ENCODE measurements at regions not wholly inside any gene's neighbourhood (a gene's known extent, or its start where the extent isn't known, plus 50 kb on each side); places are given as distances from the start of the nearest gene placed in this dataset.

DNA sequence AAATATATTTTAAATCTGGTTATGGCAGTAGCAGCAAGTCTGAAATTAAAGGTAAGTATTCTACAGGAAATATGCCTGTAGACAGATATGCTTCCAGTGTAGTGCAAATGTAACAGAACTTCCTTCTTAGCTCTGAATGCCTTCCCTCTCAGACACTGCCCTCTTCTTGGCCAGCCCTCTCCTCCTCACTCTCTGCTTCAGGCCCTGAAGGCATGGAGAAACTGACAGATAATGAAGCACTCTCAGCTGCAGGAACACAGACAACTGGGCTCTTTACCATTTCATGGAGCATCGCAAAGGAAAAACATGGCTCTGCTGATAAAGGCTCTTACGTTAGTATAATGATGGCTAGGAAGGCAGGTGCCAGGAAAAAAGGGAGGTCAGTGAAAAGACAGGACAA, 431.5 kb upstream of the RASGEF1B start:
- DNase-seq (ENCODE audit: low read depth, low spot score): no peak
- CTCF ChIA-PET: no interaction called here
- Histone ChIP-seq H3K9me3 (ENCODE audit: control insufficient read depth, insufficient read depth, low read length) (no peaks in the 10 kb centered on the region), H3K27me3 (ENCODE audit: control insufficient read depth, insufficient read depth, low read length) (no peaks in the 10 kb centered on the region), H3K4me3 (ENCODE audit: low read depth, low read length) (no peak overlapping the region), H3K27ac (ENCODE audit: low read depth, low read length) (no peak overlapping the region)
- POLR2A ChIA-PET: no interaction called here
- TF ChIP-seq, protein P1, sequence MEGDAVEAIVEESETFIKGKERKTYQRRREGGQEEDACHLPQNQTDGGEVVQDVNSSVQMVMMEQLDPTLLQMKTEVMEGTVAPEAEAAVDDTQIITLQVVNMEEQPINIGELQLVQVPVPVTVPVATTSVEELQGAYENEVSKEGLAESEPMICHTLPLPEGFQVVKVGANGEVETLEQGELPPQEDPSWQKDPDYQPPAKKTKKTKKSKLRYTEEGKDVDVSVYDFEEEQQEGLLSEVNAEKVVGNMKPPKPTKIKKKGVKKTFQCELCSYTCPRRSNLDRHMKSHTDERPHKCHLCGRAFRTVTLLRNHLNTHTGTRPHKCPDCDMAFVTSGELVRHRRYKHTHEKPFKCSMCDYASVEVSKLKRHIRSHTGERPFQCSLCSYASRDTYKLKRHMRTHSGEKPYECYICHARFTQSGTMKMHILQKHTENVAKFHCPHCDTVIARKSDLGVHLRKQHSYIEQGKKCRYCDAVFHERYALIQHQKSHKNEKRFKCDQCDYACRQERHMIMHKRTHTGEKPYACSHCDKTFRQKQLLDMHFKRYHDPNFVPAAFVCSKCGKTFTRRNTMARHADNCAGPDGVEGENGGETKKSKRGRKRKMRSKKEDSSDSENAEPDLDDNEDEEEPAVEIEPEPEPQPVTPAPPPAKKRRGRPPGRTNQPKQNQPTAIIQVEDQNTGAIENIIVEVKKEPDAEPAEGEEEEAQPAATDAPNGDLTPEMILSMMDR (IDR thresholded peaks at IDR 0.05; ENCODE audit: low read depth, low read length): no peak

DNA sequence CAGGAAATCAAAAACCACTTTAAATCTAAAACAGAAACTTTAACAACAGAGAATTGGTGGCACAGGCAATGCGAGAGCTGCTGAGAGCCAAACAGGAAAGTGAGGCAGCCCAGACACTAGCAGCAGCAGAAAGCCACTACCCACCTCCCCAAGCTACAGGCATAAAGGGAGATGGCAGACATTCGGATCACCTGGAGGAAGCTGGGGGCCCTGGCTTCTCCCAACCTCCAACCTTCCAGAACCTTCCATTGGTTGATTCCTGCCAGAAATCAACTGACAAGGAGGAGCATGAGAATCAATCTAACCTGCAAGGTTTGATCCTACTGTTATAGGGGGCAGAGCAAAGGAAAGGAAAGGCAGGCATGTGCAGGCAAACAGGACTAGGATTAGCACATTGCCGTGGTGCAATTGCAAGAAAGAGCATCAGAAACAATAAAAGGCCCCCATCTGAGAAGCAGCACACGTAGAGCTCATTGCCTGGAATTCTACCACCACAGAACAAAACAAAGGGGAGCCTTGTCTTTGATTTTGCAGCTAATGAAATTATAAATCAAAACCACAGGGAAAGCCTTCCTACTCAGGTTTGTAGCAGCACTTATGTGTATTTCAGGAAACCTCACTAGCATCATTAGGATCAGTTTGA, 427.3 kb upstream of the RASGEF1B start:
- TF ChIP-seq, protein P1 (IDR thresholded peaks at IDR 0.05; ENCODE audit: low read depth, low read length): no peak
- Histone ChIP-seq H3K27ac (ENCODE audit: low read depth, low read length) (no peak overlapping the region), H3K4me3 (ENCODE audit: low read depth, low read length) (no peak overlapping the region), H3K27me3 (ENCODE audit: control insufficient read depth, insufficient read depth, low read length) (no peaks in the 10 kb centered on the region), H3K9me3 (ENCODE audit: control insufficient read depth, insufficient read depth, low read length) (no peaks in the 10 kb centered on the region)
- CTCF ChIA-PET: interaction anchor here (0.5 kb wide), 1 partner anchor 15 kb away, joined by 3 read pairs; no protein-coding TSS in a partner anchor
- no peak for DNase-seq (ENCODE audit: low read depth, low spot score)
- POLR2A ChIA-PET: no interaction called here

DNA sequence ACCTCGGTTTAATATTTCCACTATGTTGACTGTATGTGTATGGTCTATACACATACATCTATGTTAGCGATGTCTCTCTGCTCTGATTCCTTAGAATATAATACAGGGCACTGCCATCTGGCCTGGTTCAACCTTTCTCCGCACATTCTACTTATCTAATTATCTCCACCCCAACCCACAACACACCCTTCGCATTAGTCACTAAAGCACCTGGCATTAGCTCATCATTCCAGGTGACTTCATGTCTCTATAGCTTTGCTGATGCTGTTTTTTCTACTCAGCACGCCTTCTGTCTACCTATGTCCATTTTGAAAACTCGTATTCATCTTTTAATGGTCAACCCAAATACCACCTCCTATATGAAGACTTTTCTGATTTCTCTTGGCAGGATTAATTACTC, 425.2 kb upstream of the RASGEF1B start:
- POLR2A ChIA-PET: no interaction called here

DNA sequence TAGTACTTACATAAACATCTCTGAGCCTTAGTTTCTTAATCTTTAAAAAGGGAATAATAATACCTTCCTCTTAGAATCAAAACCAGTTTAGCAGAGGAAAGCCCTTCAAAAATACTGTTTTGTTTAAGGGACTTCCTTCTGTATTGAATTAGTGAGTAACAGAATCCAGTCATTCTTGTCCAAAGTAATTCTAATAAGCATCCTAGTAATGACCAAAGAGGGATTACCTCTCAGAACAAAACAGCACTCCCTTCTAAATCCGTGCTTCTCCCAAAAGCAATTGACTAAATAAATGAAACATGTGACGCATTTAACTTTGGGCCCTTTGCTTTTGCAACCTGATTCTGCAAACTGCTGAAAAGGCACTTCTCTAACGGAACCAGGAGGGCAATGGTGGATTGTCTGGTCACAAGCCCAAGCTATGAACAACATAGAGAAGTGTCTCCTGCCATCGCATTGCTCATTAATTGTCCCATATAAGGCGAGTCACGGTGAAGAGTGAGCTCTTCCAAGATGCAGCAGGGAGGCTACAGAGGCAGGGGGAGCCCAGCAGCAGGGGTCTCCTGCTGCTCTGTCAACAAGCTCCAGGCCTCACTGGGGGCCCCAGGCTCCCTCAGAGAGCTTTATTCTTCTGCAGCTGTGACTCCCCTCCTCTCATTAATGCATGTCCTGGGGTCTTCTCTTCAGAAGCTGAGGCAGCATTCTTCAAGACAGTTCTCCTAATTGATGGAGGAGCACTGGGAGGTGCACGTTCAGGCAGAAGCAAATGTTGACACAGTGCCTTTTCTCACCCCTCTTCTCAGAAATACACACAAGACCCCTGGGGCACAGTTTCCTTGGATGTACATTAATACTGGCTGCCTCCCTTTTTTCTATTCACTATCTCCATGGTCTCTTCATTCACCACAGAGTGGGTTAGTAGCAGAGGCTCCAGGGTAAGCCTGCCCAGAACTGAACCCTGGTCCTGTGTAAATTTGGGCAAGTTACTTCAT, 419.6 kb upstream of the RASGEF1B start:
- CTCF ChIA-PET: no interaction called here
- POLR2A ChIA-PET: no interaction called here

More for the DNA sequence above, 425.2 kb upstream of the RASGEF1B start:
- H3K27me3 ChIP-seq (ENCODE audit: control insufficient read depth, insufficient read depth, low read length): no peaks in the 10 kb centered on the region
- no peak overlapping the region for H3K4me3 ChIP-seq (ENCODE audit: low read depth, low read length)
- no peaks in the 10 kb centered on the region for H3K9me3 ChIP-seq (ENCODE audit: control insufficient read depth, insufficient read depth, low read length)
- TF ChIP-seq, protein P1 (IDR thresholded peaks at IDR 0.05; ENCODE audit: low read depth, low read length): no peak
- no peak for DNase-seq (ENCODE audit: low read depth, low spot score)
- no peak overlapping the region for H3K27ac ChIP-seq (ENCODE audit: low read depth, low read length)
- CTCF ChIA-PET: no interaction called here

More for the DNA sequence above, 419.6 kb upstream of the RASGEF1B start:
- DNase-seq (ENCODE audit: low read depth, low spot score): no peak
- Histone ChIP-seq H3K9me3 (ENCODE audit: control insufficient read depth, insufficient read depth, low read length) (no peaks in the 10 kb centered on the region), H3K27ac (ENCODE audit: low read depth, low read length) (no peak overlapping the region), H3K27me3 (ENCODE audit: control insufficient read depth, insufficient read depth, low read length) (no peaks in the 10 kb centered on the region), H3K4me3 (ENCODE audit: low read depth, low read length) (no peak overlapping the region)
- TF ChIP-seq, protein P1 (IDR thresholded peaks at IDR 0.05; ENCODE audit: low read depth, low read length): no peak
